EL (cell line): ENCODE measurements at regions not wholly inside any gene's neighbourhood (a gene's known extent, or its start where the extent isn't known, plus 50 kb on each side); places are given as distances from the start of the nearest gene placed in this dataset.
A peak's percentile ranks its signal among the peaks of the same experiment; 100 is the strongest.
"Not testable (repeated sequence)": the region's sequence is repeated elsewhere in the genome, so short reads cannot be mapped to it uniquely, and the experiment has no call there.

Experiments
- DNase-seq: peaks from one replicate; pipeline ENCODE4 v3.0.0-alpha.2; 2016

- no peak for DNase-seq
Measured at GRCh38 chr14:58755031-58755925, 117.5 kb downstream of the DACT1 start.

DNA sequence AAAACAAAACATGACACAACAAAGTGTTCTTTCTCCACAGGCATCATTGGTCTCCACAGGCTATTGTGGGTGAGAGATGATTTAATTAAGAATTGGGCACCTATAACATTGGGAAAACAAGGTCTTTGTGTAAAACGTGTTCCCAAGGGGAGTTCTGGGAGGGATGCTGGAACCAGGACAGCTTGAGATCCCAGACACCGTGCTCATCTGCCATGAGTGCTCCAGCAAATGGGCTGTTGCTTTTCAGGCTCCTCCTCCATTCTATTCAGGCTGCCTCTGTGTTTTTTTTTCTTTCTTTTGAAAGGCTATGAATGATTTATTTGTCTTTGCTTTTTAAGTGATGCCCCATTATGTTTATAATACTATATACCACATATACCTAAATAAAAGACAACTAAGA, 122.4 kb downstream of the DACT1 start:
- DNase-seq = no peak

GRCh38 chr14:58762629-58763028, 124.9 kb downstream of the DACT1 start:
- DNase-seq = no peak

- DNase-seq = no peak
Measured at GRCh38 chr14:58763210-58763609, 125.4 kb downstream of the DACT1 start.

DNA sequence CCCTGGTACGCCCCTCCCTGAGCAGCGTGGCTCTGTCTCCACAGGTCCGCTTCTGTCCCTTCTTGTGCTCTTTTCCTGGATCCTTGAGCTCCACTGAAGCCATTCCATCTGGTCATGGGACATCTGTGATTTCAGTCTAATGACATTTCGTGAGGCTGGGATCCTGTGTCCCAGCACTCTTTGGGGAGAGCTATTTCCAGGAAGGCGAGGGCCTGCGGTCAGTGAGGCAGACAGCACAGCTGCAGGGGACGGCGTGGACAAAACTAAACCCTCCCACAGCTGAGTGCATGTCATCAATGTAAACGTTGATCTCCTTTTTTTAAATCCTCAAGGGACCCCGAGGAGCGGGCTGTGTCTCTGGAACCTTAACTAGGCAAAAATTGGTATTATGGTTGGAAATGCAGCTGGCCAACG, 127.7 kb downstream of the DACT1 start:
- no peak for DNase-seq

- DNase-seq = no peak
Measured at GRCh38 chr14:58765843-58766242, 128.1 kb downstream of the DACT1 start.

GRCh38 chr14:58769011-58769643, 131.4 kb downstream of the DACT1 start:
- no peak for DNase-seq

DNA sequence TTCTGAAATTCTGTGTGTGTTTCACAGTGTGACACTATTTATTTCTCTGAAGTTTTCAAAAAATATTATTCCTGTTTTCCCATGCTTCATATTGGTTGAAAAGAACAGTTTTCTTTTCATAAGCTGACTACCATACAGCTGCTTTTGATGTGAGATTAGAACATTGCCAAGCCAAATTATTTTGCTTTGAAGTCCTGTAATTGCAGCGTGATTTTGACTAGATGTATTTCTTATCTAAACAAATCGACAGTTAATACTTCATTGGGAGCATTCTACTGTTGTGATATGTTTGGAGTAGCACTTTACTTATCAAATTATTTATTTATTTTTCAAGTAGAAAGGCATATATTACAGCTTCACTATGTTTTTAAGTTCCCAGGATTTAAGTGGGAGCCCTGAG, 132.0 kb downstream of the DACT1 start:
- DNase-seq = no peak

- no peak for DNase-seq
Measured at GRCh38 chr14:58770491-58770982, 132.8 kb downstream of the DACT1 start.

GRCh38 chr14:58771016-58771415, 133.3 kb downstream of the DACT1 start:
- DNase-seq = no peak

GRCh38 chr14:58772116-58772515, 134.4 kb downstream of the DACT1 start:
- DNase-seq = no peak

DNA sequence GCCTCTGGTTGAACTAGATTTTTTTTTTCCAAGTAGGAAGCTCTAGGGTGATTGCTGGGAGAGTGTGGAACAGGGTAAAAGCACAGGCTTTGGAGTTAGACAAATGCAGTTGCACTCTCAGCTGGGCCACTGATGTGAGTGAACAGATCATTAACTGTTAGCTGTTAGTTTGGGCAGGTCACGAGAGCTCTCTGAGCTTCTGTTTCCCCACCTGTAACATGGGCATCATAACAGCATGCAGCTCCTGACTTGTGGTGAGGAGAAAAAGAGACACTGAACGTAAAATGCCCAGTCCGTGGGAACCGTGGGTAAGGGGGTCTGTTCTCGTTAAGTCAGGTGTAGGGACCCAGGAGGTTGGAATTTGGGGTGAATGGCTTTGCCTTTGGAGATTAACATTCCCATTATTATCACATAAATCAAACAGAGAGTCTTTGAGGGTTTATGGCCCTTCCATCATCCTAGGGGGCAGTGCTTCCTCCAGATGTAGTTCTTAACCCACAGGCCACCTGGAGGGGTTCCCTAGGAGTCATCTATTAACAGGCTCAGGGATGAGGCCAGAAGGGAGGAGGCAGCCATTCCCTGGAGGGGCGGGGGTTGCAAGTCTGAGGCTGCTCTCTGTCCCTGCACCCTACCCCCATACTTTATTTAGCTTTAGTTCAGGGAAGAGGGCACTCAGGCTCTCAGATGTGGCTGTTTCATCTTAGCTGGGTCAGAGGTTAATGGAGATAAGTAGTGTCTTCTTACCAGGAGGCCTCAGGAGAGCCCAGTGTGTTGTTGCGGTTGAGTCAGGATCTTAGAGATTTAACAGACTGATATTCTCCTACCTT, 135.2 kb downstream of the DACT1 start:
- no peak for DNase-seq

DNA sequence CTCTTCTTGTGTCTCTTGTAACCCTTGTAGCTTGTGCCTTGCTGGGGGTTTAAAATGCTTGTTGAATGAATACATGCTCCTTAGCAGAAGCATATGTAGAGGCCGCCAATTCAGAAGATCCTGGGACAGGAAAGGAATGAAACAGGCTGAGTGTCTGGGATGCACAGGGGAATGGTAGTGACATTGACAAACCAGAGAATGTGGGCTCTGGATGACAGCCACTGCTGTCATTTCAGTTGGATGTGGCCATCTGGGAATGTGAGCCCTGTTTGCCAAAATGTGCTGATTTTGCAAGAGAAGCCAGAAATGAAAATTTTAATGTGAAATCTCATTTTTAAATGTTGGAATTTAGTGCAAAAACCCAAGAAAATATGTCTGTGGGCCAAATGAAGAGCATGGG, 136.8 kb downstream of the DACT1 start:
- no peak for DNase-seq

- not testable (repeated sequence) for DNase-seq
Measured at GRCh38 chr14:58775130-58775529, 137.4 kb downstream of the DACT1 start.

GRCh38 chr14:58776516-58776915, 138.8 kb downstream of the DACT1 start:
- DNase-seq = no peak

DNA sequence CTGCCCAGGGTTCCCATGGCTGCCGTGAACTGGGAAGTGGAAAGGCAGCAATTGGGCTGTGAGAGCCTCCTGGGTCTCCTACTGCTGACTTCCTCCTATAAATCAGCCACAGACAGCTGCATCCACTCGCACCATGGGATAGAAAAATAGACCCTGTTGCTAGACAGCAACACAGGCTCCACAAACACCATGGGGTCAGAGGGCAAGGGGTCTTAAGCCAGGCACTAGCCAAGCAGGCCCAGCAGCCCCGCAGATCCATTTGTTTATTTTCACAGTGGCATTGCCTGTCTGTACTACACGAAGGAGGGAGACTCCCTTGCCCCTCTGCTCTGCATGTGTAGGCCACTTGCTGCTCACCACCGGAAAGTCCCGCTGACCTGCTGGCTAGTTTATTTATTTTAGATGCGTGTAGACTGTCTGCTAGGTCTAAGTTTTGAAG, 139.8 kb downstream of the DACT1 start:
- DNase-seq = peak; percentile 16

DNA sequence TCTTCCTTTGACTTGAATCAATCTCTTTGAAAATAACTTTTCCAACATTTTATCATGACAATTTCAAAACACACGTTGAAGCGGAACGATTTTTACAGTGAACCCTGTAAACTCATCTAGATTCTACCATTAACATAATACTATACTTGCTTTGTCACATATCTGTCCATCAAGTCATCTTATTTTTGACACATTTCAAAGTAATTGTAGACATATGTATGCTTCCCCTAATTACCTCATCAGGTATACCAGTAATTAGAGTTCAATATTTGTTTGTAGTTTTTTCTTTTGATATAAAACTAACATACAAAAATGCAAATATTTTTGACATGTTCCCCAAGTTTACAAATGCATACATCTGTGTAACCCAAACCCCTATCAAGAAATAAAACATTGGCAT, 140.4 kb downstream of the DACT1 start:
- no peak for DNase-seq

DNA sequence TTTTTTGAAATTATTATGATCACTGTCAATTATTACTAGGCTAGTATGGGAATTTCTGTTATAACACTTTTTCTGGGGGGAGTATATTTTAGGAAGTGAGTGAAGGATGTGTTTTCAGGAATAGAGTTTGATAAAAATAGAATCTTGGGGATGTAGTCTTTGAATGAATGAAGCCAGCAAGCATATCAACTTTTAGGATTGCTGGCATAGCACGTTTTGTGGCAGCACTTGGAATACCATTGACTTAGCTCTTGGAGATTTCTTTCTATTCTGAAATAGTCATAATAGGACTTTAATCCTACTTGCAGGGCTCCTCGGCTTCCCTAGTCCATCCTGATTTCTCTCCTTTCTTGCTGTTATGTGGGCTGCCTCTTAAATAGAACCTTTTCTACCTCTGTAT, 141.6 kb downstream of the DACT1 start:
- DNase-seq = no peak

DNA sequence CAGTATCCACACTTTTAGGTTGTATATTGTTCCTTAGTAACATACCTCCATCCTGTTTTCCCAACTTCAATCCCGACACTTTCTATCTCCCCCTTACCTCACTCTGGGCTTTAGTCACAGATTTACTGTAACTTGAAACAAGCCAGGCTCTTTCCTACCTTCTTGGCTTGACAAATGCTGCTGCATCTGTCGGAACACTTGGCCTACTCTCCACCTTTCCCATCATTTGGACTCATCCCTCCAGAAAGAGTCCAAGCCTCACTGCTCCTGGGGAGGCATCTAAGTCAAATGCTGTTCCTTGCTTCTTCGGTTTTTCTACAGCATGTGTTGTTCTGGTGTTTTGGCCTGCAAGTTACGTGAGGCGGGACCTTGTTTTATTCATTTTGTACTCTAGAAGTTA, 142.4 kb downstream of the DACT1 start:
- no peak for DNase-seq

GRCh38 chr14:58780605-58781004, 142.8 kb downstream of the DACT1 start:
- DNase-seq = no peak

- DNase-seq = no peak
Measured at GRCh38 chr14:58782011-58782410, 144.2 kb downstream of the DACT1 start.

- DNase-seq = no peak
Measured at GRCh38 chr14:58783792-58784511, 146.2 kb downstream of the DACT1 start.

GRCh38 chr14:58784931-58785330, 147.2 kb downstream of the DACT1 start:
- no peak for DNase-seq
